Body of pancreas (tissue), 4 donors: ENCODE measurements at regions not wholly inside any gene's neighbourhood (a gene's known extent, or its start where the extent isn't known, plus 50 kb on each side); places are given as distances from the start of the nearest gene placed in this dataset.

Experiments used
- POLR2A ChIP-seq, 3 donors: fragments of 450-650 bp; IDR thresholded peaks; one replicate each; pipeline ENCODE4 v1.6.1; 2016; ENCODE audit warnings: antibody characterized with exemption in 3 of 3, mild to moderate bottlenecking in 2 of 3
- TF ChIP-seq, protein P1 (sequence below), 7 experiments: fragments of 450-650 bp in 4 of 7; fragments of 200-600 bp in 3 of 7; sonication (generic) in 3 of 7; IDR thresholded peaks; one replicate each; pipeline ENCODE4 v1.5.1; 2016 to 2019; ENCODE audit warnings: antibody characterized with exemption in 7 of 7

DNA sequence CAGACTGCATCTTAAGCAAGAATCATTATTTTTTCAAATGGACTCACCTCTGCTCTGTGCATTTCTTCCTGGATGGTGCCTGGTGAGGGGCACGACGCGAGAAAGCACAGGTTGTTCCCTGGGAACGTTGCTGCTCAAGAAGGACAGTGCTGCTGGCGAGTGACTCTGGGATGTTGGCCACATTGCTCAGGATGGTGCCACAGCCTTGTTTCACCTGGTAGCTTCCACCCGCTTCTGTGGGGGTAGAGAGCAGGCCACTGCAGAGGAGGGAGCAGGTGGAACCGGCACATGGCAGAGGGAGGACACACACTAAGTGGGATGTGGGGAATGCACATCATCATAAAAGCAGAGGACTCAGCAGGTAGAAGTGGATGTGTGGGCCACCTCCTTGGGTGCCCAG, 444.7 kb downstream of the TCERG1L start:
- TF ChIP-seq, protein P1, sequence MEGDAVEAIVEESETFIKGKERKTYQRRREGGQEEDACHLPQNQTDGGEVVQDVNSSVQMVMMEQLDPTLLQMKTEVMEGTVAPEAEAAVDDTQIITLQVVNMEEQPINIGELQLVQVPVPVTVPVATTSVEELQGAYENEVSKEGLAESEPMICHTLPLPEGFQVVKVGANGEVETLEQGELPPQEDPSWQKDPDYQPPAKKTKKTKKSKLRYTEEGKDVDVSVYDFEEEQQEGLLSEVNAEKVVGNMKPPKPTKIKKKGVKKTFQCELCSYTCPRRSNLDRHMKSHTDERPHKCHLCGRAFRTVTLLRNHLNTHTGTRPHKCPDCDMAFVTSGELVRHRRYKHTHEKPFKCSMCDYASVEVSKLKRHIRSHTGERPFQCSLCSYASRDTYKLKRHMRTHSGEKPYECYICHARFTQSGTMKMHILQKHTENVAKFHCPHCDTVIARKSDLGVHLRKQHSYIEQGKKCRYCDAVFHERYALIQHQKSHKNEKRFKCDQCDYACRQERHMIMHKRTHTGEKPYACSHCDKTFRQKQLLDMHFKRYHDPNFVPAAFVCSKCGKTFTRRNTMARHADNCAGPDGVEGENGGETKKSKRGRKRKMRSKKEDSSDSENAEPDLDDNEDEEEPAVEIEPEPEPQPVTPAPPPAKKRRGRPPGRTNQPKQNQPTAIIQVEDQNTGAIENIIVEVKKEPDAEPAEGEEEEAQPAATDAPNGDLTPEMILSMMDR (IDR thresholded peaks at IDR 0.05), result no peak
- no peak for TF ChIP-seq POLR2A (IDR thresholded peaks at IDR 0.05)
